ENCODE measurements at regions not wholly inside any gene's neighbourhood (a gene's known extent, or its start where the extent isn't known, plus 50 kb on each side); places are given as distances from the start of the nearest gene placed in this dataset.
"Not testable (repeated sequence)": the region's sequence is repeated elsewhere in the genome, so short reads cannot be mapped to it uniquely, and the experiment has no call there.

GRCh38 chr4:156295676-156296195 is 342.1 kb upstream of the CTSO start:
- no peak for DNase-seq

GRCh38 chr4:156294577-156294976 is 340.9 kb upstream of the CTSO start:
- peak; percentile 35 for DNase-seq

GRCh38 chr4:156293657-156294297 is 340.1 kb upstream of the CTSO start:
- no peak for DNase-seq

- DNase-seq, result no peak
Measured at GRCh38 chr4:156291317-156291716, 337.7 kb upstream of the CTSO start.

GRCh38 chr4:156290811-156291210 is 337.1 kb upstream of the CTSO start:
- DNase-seq, result no peak

GRCh38 chr4:156290026-156290425 is 336.4 kb upstream of the CTSO start:
- DNase-seq, result not testable (repeated sequence)

- DNase-seq, result no peak
Measured at GRCh38 chr4:156280686-156281085, 327.0 kb upstream of the CTSO start.

- no peak for DNase-seq
Measured at GRCh38 chr4:156265407-156265806, 311.7 kb upstream of the CTSO start.

- DNase-seq, result no peak
Measured at GRCh38 chr4:156261230-156261629, 307.6 kb upstream of the CTSO start.

- no peak for DNase-seq
Measured at GRCh38 chr4:156255230-156256007, 301.8 kb upstream of the CTSO start.

GRCh38 chr4:156252358-156252921 is 298.8 kb upstream of the CTSO start:
- DNase-seq, result no peak

GRCh38 chr4:156251373-156252065 is 297.9 kb upstream of the CTSO start:
- DNase-seq, result no peak

- DNase-seq, result no peak
Measured at GRCh38 chr4:156248917-156249316, 295.3 kb upstream of the CTSO start.

GRCh38 chr4:156247470-156247869 is 293.8 kb upstream of the CTSO start:
- DNase-seq, result no peak

GRCh38 chr4:156243015-156243414 is 289.3 kb upstream of the CTSO start:
- no peak for DNase-seq

- DNase-seq, result no peak
Measured at GRCh38 chr4:156242390-156242789, 288.7 kb upstream of the CTSO start.

GRCh38 chr4:156241896-156242295 is 288.2 kb upstream of the CTSO start:
- DNase-seq, result no peak

GRCh38 chr4:156238171-156238570 is 284.5 kb upstream of the CTSO start:
- no peak for DNase-seq

GRCh38 chr4:156237231-156237630 is 283.6 kb upstream of the CTSO start:
- DNase-seq, result no peak

GRCh38 chr4:156230176-156230575 is 276.5 kb upstream of the CTSO start:
- DNase-seq, result no peak

- DNase-seq, result no peak
Measured at GRCh38 chr4:156228676-156229075, 275.0 kb upstream of the CTSO start.

- DNase-seq, result no peak
Measured at GRCh38 chr4:156227321-156227720, 273.7 kb upstream of the CTSO start.

- no peak for DNase-seq
Measured at GRCh38 chr4:156223985-156224384, 270.3 kb upstream of the CTSO start.
